Endothelial cell (in vitro differentiated cells): ENCODE measurements at regions not wholly inside any gene's neighbourhood (a gene's known extent, or its start where the extent isn't known, plus 50 kb on each side); places are given as distances from the start of the nearest gene placed in this dataset.

Experiments used
- DNase-seq: peaks from one replicate; pipeline ENCODE4 v3.0.0; 2021; ENCODE audit warnings: low spot score
- H3K27ac Mint-ChIP-seq: one replicate; pipeline ENCODE4 v1.8.0; 2021; ENCODE audit warnings: mixed read lengths, inconsistent platforms; ENCODE audit not compliant: unreplicated experiment
- H3K27me3 Mint-ChIP-seq: one replicate; pipeline ENCODE4 v1.8.0; 2021; ENCODE audit warnings: mild to moderate bottlenecking, moderate library complexity, mixed read lengths, inconsistent platforms; ENCODE audit not compliant: unreplicated experiment
- H3K36me3 Mint-ChIP-seq: one replicate; pipeline ENCODE4 v1.8.0; 2021; ENCODE audit warnings: mild to moderate bottlenecking, low read depth, mixed read lengths, inconsistent platforms; ENCODE audit not compliant: unreplicated experiment
- H3K4me1 Mint-ChIP-seq: one replicate; pipeline ENCODE4 v1.8.0; 2021; ENCODE audit warnings: mild to moderate bottlenecking, mixed read lengths, inconsistent platforms; ENCODE audit not compliant: unreplicated experiment
- H3K4me3 Mint-ChIP-seq: one replicate; pipeline ENCODE4 v1.8.0; 2021; ENCODE audit warnings: mild to moderate bottlenecking, mixed read lengths, inconsistent platforms; ENCODE audit not compliant: unreplicated experiment
- H3K9me3 Mint-ChIP-seq: one replicate; pipeline ENCODE4 v1.8.0; 2021; ENCODE audit warnings: mixed read lengths, inconsistent platforms; ENCODE audit not compliant: unreplicated experiment
- TF ChIP-seq, protein P1 (sequence below): fragments of 200-600 bp; sonication (generic); IDR thresholded peaks from one replicate; pipeline ENCODE4 v1.5.0; 2021; ENCODE audit warnings: antibody characterized with exemption; ENCODE audit not compliant: unreplicated experiment

GRCh38 chr9:86602715-86603114 lies 248.5 kb upstream of the TUT7 start:
- no peak for DNase-seq
- TF ChIP-seq, protein P1, sequence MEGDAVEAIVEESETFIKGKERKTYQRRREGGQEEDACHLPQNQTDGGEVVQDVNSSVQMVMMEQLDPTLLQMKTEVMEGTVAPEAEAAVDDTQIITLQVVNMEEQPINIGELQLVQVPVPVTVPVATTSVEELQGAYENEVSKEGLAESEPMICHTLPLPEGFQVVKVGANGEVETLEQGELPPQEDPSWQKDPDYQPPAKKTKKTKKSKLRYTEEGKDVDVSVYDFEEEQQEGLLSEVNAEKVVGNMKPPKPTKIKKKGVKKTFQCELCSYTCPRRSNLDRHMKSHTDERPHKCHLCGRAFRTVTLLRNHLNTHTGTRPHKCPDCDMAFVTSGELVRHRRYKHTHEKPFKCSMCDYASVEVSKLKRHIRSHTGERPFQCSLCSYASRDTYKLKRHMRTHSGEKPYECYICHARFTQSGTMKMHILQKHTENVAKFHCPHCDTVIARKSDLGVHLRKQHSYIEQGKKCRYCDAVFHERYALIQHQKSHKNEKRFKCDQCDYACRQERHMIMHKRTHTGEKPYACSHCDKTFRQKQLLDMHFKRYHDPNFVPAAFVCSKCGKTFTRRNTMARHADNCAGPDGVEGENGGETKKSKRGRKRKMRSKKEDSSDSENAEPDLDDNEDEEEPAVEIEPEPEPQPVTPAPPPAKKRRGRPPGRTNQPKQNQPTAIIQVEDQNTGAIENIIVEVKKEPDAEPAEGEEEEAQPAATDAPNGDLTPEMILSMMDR: no peak
- Mint-ChIP-seq H3K27me3 (no peaks in the 10 kb centered on the region), H3K4me3 (no peak overlapping the region), H3K4me1 (peaks cover 31% of the 10 kb centered on the region), H3K9me3 (no peaks in the 10 kb centered on the region), H3K36me3 (no peaks in the 10 kb centered on the region), H3K27ac (no peak overlapping the region)

- Mint-ChIP-seq H3K27me3 (no peaks in the 10 kb centered on the region), H3K4me1 (peaks cover 31% of the 10 kb centered on the region), H3K27ac (no peak overlapping the region), H3K36me3 (no peaks in the 10 kb centered on the region), H3K4me3 (no peak overlapping the region), H3K9me3 (no peaks in the 10 kb centered on the region)
- TF ChIP-seq, protein P1: no peak
- DNase-seq: no peak
These were observed 247.5 kb upstream of the TUT7 start for GRCh38 chr9:86601697-86602096.

DNA sequence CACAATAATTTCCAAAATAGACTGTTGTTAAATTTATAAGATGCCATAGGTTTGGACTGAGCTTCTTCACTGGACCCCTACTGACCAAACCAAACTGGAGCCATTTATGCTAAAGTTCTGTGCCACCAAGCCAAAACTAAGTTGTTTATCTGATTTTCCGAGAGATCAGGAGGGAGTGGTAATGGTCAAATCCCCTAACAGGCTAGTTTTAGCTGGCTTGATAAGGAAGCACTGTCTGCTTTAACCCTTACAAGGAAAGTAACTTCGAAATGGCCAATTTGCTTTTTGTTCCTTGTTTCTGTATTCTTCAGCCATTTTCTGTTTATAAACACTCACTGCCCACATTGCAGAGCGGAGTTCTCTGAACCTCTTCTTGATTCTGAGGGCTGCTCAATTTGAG lies 246.8 kb upstream of the TUT7 start:
- TF ChIP-seq, protein P1: no peak
- H3K27me3 Mint-ChIP-seq: no peaks in the 10 kb centered on the region
- no peaks in the 10 kb centered on the region for H3K9me3 Mint-ChIP-seq
- H3K4me3 Mint-ChIP-seq: no peak overlapping the region
- H3K4me1 Mint-ChIP-seq: peaks cover 31% of the 10 kb centered on the region
- H3K27ac Mint-ChIP-seq: no peak overlapping the region
- no peaks in the 10 kb centered on the region for H3K36me3 Mint-ChIP-seq
- DNase-seq: no peak

GRCh38 chr9:86600291-86600690 lies 246.1 kb upstream of the TUT7 start:
- TF ChIP-seq, protein P1: no peak
- Mint-ChIP-seq H3K27me3 (no peaks in the 10 kb centered on the region), H3K36me3 (no peaks in the 10 kb centered on the region), H3K27ac (no peak overlapping the region), H3K9me3 (no peaks in the 10 kb centered on the region), H3K4me1 (peaks cover 31% of the 10 kb centered on the region), H3K4me3 (no peak overlapping the region)
- DNase-seq: no peak

GRCh38 chr9:86599561-86599960 lies 245.4 kb upstream of the TUT7 start:
- no peaks in the 10 kb centered on the region for H3K9me3 Mint-ChIP-seq
- H3K36me3 Mint-ChIP-seq: no peaks in the 10 kb centered on the region
- TF ChIP-seq, protein P1: no peak
- no peak for DNase-seq
- H3K27me3 Mint-ChIP-seq: no peaks in the 10 kb centered on the region
- no peak overlapping the region for H3K4me3 Mint-ChIP-seq
- peaks cover 31% of the 10 kb centered on the region for H3K4me1 Mint-ChIP-seq
- H3K27ac Mint-ChIP-seq: no peak overlapping the region
